Kidney (tissue), 13 donors: ENCODE measurements at regions not wholly inside any gene's neighbourhood (a gene's known extent, or its start where the extent isn't known, plus 50 kb on each side); places are given as distances from the start of the nearest gene placed in this dataset.

ENCODE experiments used
- DNase-seq, 5 donors: peaks; one replicate each; pipeline ENCODE4 v3.0.0-alpha.2; 2013 to 2020
- FAIRE-seq: peaks from 2 replicates; lab custom pipeline; 2012; peaks lifted over from hg19 to GRCh38; lab: Jason Lieb, UNC
- H3K27ac ChIP-seq, 2 donors: one replicate each; pipeline ENCODE4 v1.7.0; 2013; ENCODE audit warnings: low read depth in 2 of 2, low read length in 2 of 2, inconsistent platforms in 1 of 2
- H3K27me3 ChIP-seq: one replicate; pipeline ENCODE4 v1.7.1; 2013; ENCODE audit warnings: low read length, inconsistent platforms; ENCODE audit not compliant: control insufficient read depth, insufficient read depth
- H3K36me3 ChIP-seq, 3 donors: one replicate each; pipeline versions ENCODE4 v1.7.0 to v1.7.1; 2013; ENCODE audit warnings: low read length in 3 of 3, control low read depth in 1 of 3, inconsistent platforms in 1 of 3; ENCODE audit not compliant: insufficient read depth in 3 of 3, control insufficient read depth in 2 of 3
- H3K4me1 ChIP-seq, 3 donors: one replicate each; pipeline versions ENCODE4 v1.7.0 to v1.7.1; 2013; ENCODE audit warnings: low read length in 3 of 3, inconsistent platforms in 1 of 3, low read depth in 1 of 3; ENCODE audit not compliant: control insufficient read depth in 2 of 3, insufficient read depth in 2 of 3
- H3K4me3 ChIP-seq, 3 donors: one replicate each; pipeline versions ENCODE4 v1.7.0 to v1.8.1; 2013; ENCODE audit warnings: low read length in 3 of 3, control low read depth in 1 of 3, inconsistent platforms in 1 of 3
- H3K9ac ChIP-seq, 3 donors: one replicate each; pipeline versions ENCODE4 v1.7.0 to v1.7.1; 2013; ENCODE audit warnings: low read length in 3 of 3, control low read depth in 1 of 3, inconsistent platforms in 1 of 3
- H3K9me3 ChIP-seq, 3 donors: one replicate each; pipeline versions ENCODE4 v1.7.0 to v1.7.1; 2013; ENCODE audit warnings: low read length in 3 of 3, control low read depth in 1 of 3, inconsistent platforms in 1 of 3; ENCODE audit not compliant: control insufficient read depth in 2 of 3, insufficient read depth in 1 of 3
- CTCF ChIP-seq: IDR thresholded peaks from 3 replicates; pipeline ENCODE4 v1.5.1; 2012; ENCODE audit warnings: mild to moderate bottlenecking, moderate library complexity, borderline replicate concordance; ENCODE audit not compliant: insufficient read depth; ENCODE audit errors: extremely low read depth
- intact Hi-C: fragments of 100-400 bp; cut with DNase I; formaldehyde crosslinking; loops from one replicate; pipeline ENCODE4 v1.11.1; 2022
- donor health status: control.
- donor health status: control.
- donor health status: control.
- donor health status: control.
- donor health status: control.
- donor health status: DM: yes; HTN: yes; CAD: no.
- donor health status: Normal renal cell carcinoma (clear cell type).

GRCh38 chr16:65618931-65619330 lies 497.1 kb upstream of the CDH11 start:
- Histone ChIP-seq H3K9ac (no peak overlapping the region), H3K27me3 (no peaks in the 10 kb centered on the region), H3K9me3 (no peaks in the 10 kb centered on the region), H3K4me1 (no peaks in the 10 kb centered on the region), H3K4me3 (no peak overlapping the region), H3K36me3 (no peaks in the 10 kb centered on the region), H3K27ac (no peak overlapping the region)
- FAIRE-seq, result no peak
- DNase-seq, result no peak
- TF ChIP-seq CTCF, result no peak
- intact Hi-C loops, result no loop called here

GRCh38 chr16:65618333-65618732 lies 496.5 kb upstream of the CDH11 start:
- no peak for TF ChIP-seq CTCF
- intact Hi-C loops, result no loop called here
- no peaks in the 10 kb centered on the region for H3K4me1 ChIP-seq

GRCh38 chr16:65617421-65617820 lies 495.6 kb upstream of the CDH11 start:
- FAIRE-seq (no peak), DNase-seq (peak in 1 of 5 donors; percentile 13)
- intact Hi-C loops, result no loop called here
- Histone ChIP-seq H3K27ac (no peak overlapping the region), H3K27me3 (no peaks in the 10 kb centered on the region), H3K4me3 (no peak overlapping the region), H3K9ac (no peak overlapping the region), H3K36me3 (no peaks in the 10 kb centered on the region), H3K9me3 (no peaks in the 10 kb centered on the region), H3K4me1 (no peaks in the 10 kb centered on the region)
- no peak for TF ChIP-seq CTCF

More at GRCh38 chr16:65618333-65618732, 496.5 kb upstream of the CDH11 start:
- no peak overlapping the region for H3K4me3 ChIP-seq
- no peaks in the 10 kb centered on the region for H3K27me3 ChIP-seq
- DNase-seq, result peak in 1 of 5 donors; percentile 12
- no peak overlapping the region for H3K27ac ChIP-seq
- no peaks in the 10 kb centered on the region for H3K9me3 ChIP-seq
- H3K9ac ChIP-seq, result no peak overlapping the region
- H3K36me3 ChIP-seq, result no peaks in the 10 kb centered on the region
- FAIRE-seq, result no peak

GRCh38 chr16:65608455-65608854 lies 486.6 kb upstream of the CDH11 start:
- TF ChIP-seq CTCF, result no peak
- intact Hi-C loops, result no loop called here
- Histone ChIP-seq H3K27ac (no peak overlapping the region), H3K36me3 (no peaks in the 10 kb centered on the region), H3K4me3 (no peak overlapping the region), H3K9ac (no peak overlapping the region), H3K27me3 (no peaks in the 10 kb centered on the region), H3K9me3 (no peaks in the 10 kb centered on the region), H3K4me1 (no peaks in the 10 kb centered on the region)
- FAIRE-seq, result no peak
- no peak for DNase-seq
